ENCODE measurements at regions not wholly inside any gene's neighbourhood (a gene's known extent, or its start where the extent isn't known, plus 50 kb on each side); places are given as distances from the start of the nearest gene placed in this dataset.

DNA sequence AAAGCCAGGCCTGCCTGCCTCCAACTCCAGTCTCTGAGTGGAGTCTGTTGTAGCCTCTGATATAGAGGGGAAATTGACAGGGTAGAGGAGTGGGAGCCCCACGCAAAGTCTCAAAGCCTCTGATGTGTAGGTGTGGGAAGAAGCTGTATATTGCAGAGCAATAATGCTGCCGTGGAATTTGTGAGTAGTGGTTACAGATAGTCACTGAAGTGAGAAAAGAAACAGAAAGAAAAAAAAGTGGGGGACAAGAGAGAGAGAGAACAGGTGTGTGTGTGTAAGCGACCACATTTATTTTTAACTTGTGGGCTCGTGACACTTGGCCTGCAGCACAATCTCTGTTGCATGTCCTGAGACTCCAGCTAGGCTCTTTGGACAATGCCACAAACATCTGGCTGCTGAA is 227.8 kb downstream of the NSG2 start (continued):
- TF ChIP-seq, protein P1, sequence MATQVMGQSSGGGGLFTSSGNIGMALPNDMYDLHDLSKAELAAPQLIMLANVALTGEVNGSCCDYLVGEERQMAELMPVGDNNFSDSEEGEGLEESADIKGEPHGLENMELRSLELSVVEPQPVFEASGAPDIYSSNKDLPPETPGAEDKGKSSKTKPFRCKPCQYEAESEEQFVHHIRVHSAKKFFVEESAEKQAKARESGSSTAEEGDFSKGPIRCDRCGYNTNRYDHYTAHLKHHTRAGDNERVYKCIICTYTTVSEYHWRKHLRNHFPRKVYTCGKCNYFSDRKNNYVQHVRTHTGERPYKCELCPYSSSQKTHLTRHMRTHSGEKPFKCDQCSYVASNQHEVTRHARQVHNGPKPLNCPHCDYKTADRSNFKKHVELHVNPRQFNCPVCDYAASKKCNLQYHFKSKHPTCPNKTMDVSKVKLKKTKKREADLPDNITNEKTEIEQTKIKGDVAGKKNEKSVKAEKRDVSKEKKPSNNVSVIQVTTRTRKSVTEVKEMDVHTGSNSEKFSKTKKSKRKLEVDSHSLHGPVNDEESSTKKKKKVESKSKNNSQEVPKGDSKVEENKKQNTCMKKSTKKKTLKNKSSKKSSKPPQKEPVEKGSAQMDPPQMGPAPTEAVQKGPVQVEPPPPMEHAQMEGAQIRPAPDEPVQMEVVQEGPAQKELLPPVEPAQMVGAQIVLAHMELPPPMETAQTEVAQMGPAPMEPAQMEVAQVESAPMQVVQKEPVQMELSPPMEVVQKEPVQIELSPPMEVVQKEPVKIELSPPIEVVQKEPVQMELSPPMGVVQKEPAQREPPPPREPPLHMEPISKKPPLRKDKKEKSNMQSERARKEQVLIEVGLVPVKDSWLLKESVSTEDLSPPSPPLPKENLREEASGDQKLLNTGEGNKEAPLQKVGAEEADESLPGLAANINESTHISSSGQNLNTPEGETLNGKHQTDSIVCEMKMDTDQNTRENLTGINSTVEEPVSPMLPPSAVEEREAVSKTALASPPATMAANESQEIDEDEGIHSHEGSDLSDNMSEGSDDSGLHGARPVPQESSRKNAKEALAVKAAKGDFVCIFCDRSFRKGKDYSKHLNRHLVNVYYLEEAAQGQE (IDR thresholded peaks at IDR 0.05; ENCODE audit: low read depth), result no peak
- TF ChIP-seq TCF7L2 (IDR thresholded peaks at IDR 0.05; ENCODE audit: borderline replicate concordance, extremely low read depth, insufficient read depth, insufficient read length) (no peak), EZH2phosphoT487 (IDR thresholded peaks at IDR 0.05; ENCODE audit: borderline replicate concordance) (no peak), POLR2A (IDR thresholded peaks at IDR 0.05; ENCODE audit: borderline replicate concordance, extremely low read depth, insufficient read depth, insufficient read length) (no peak), ZFX (IDR thresholded peaks at IDR 0.05) (no peak), SRF (IDR thresholded peaks at IDR 0.05; ENCODE audit: low read depth) (no peak), JUND (IDR thresholded peaks at IDR 0.05) (no peak), FOSL1 (IDR thresholded peaks at IDR 0.05; ENCODE audit: low read depth) (no peak)
- TF ChIP-seq, protein P2, sequence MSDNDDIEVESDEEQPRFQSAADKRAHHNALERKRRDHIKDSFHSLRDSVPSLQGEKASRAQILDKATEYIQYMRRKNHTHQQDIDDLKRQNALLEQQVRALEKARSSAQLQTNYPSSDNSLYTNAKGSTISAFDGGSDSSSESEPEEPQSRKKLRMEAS (IDR thresholded peaks at IDR 0.05), result no peak
- TF ChIP-seq, protein P3, sequence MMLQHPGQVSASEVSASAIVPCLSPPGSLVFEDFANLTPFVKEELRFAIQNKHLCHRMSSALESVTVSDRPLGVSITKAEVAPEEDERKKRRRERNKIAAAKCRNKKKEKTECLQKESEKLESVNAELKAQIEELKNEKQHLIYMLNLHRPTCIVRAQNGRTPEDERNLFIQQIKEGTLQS (IDR thresholded peaks at IDR 0.05), result no peak

- Histone ChIP-seq H3K9me2 (ENCODE audit: insufficient read depth) (no peaks in the 10 kb centered on the region), H3K9me3 (ENCODE audit: control insufficient read depth in 1 of 2, insufficient read depth in 1 of 2, low read depth in 1 of 2, low read length in 2 of 2) (no peaks in the 10 kb centered on the region), H4K20me1 (ENCODE audit: insufficient read depth) (no peaks in the 10 kb centered on the region), H3K4me3 (replicated peaks in 1 of 2; ENCODE audit: low read depth in 1 of 2, low read length in 2 of 2) (no peak overlapping the region), H3K36me3 (ENCODE audit: control insufficient read depth in 1 of 2, insufficient read depth in 2 of 2, low read length in 2 of 2) (no peaks in the 10 kb centered on the region), H2AFZ (ENCODE audit: low read depth, low read length, poor library complexity, severe bottlenecking) (no peak overlapping the region), H3K4me1 (ENCODE audit: control insufficient read depth in 1 of 2, insufficient read depth in 2 of 2, low read length in 2 of 2) (no peaks in the 10 kb centered on the region), H3K27ac (ENCODE audit: low read depth, low read length) (no peak overlapping the region), H3K79me2 (ENCODE audit: insufficient read depth, low read length) (no peaks in the 10 kb centered on the region), H3K4me2 (ENCODE audit: low read length) (no peak overlapping the region), H3K9ac (ENCODE audit: low read length) (no peak overlapping the region), H3K27me3 (ENCODE audit: insufficient read depth, low read length) (peaks cover 53% of the 10 kb centered on the region)
- no peak for TF ChIP-seq EZH2 (IDR thresholded peaks at IDR 0.05)
- no peak for TF ChIP-seq ZBTB33 (IDR thresholded peaks at IDR 0.05; ENCODE audit: extremely low read depth, insufficient replicate concordance, low read length)
- no peak for TF ChIP-seq SRF (IDR thresholded peaks at IDR 0.05; ENCODE audit: low read depth)
- TF ChIP-seq YY1 (IDR thresholded peaks at IDR 0.05; ENCODE audit: extremely low read depth, insufficient replicate concordance, low read depth, low read length), result no peak
- TF ChIP-seq CEBPB (IDR thresholded peaks at IDR 0.05; ENCODE audit: low read depth), result no peak
- no peak for TF ChIP-seq RAD21 (IDR thresholded peaks at IDR 0.05; ENCODE audit: low read depth)
- no peak for TF ChIP-seq ZFX (IDR thresholded peaks at IDR 0.05)
- no peak for TF ChIP-seq FOSL1 (IDR thresholded peaks at IDR 0.05; ENCODE audit: low read depth)
- no peak for TF ChIP-seq SIN3A (IDR thresholded peaks at IDR 0.05; ENCODE audit: low read depth)
- TF ChIP-seq, protein P3 (IDR thresholded peaks at IDR 0.05), result no peak
- no peak for TF ChIP-seq JUND (IDR thresholded peaks at IDR 0.05)
- TF ChIP-seq EGR1 (IDR thresholded peaks at IDR 0.05; ENCODE audit: low read depth), result no peak
- RAD21 ChIA-PET (ENCODE audit: low non-redundant PET in 1 of 2, low total read pairs in 2 of 2, uncharacterized antibody in 2 of 2, unreplicated experiment in 2 of 2), result no interaction called here
- no TSS peak for BruUV-seq (replicated peaks)
- POLR2A ChIA-PET, result no interaction called here
- ATAC-seq, result no peak
- CTCF ChIA-PET, result no interaction called here
- DNase-seq (ENCODE audit: low read depth, low spot score), result no peak
- intact Hi-C loops (cut with micrococcal nuclease), result no loop called here
Measured at GRCh38 chr5:174275959-174276358, 230.5 kb downstream of the NSG2 start.

All from HCT116 (cell line).